ENCODE measurements at regions not wholly inside any gene's neighbourhood (a gene's known extent, or its start where the extent isn't known, plus 50 kb on each side); places are given as distances from the start of the nearest gene placed in this dataset.
A peak's percentile ranks its signal among the peaks of the same experiment; 100 is the strongest.

DNA sequence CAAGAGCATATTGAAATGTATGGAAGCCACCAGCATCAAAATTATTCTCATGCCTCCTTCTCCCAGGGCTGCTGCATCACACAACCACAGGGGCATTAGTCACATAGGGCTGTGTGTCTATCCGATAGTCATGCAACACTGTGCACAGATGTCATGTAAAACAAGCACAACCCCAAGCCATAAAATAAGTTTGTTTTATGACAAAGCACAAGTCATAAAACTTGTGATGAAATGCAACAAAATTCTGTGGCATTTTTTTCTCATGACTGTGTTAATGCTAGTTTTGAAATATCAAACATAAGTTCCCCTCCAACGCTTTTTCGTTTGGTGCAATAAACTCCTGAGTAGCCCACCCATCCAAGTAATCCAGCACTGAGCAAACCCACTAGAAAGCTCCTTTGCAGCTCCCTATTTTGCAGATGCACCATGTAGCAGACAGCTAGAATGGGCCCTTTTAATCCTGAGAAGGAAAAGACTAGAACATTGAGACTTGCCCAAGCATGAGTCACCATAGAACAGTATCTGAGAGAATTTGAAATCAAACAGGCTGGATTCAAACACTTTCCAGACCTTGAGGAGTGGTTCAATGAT is 93.3 kb upstream of the ZNF366 start:
- ATAC-seq (peak in 1 of 4 donors; percentile 30), DNase-seq (no peak)
- Histone ChIP-seq H3K27ac (peak overlapping the region in 1 of 12 donors; percentile 85), H3K4me3 (no peak overlapping the region), H3K36me3 (no peaks in the 10 kb centered on the region), H3K4me1 (peaks cover 0 to 46% (median 15%) of the 10 kb centered on the region in 12 donors), H3K27me3 (no peaks in the 10 kb centered on the region), H3K9me3 (peaks cover 0 to 12% (median 0%) of the 10 kb centered on the region in 12 donors)
- 83 to 89% (median 87%) methylated on average over 3 of the region's 3 CpGs for WGBS, 4 donors
- TF ChIP-seq CTCF (IDR thresholded peaks at IDR 0.05) (no peak), POLR2A (IDR thresholded peaks at IDR 0.05) (no peak)
- intact Hi-C loops (cut with DNase I), result no loop called here

GRCh38 chr5:72599519-72600370 is 92.5 kb upstream of the ZNF366 start:
- WGBS, 4 donors, result 79 to 88% (median 83%) methylated on average over 5 of the region's 5 CpGs
- peaks cover 0 to 46% (median 15%) of the 10 kb centered on the region in 12 donors for H3K4me1 ChIP-seq
- TF ChIP-seq CTCF (IDR thresholded peaks at IDR 0.05) (no peak), POLR2A (IDR thresholded peaks at IDR 0.05) (no peak)
- no peak for ATAC-seq
- no peaks in the 10 kb centered on the region for H3K36me3 ChIP-seq
- no peak for DNase-seq
- peak overlapping the region in 3 of 12 donors; percentile 20 to 85 (median 30) for H3K27ac ChIP-seq
- H3K4me3 ChIP-seq, result no peak overlapping the region
- no peaks in the 10 kb centered on the region for H3K27me3 ChIP-seq
- intact Hi-C loops (cut with DNase I), result no loop called here
- H3K9me3 ChIP-seq, result peaks cover 0 to 12% (median 0%) of the 10 kb centered on the region in 12 donors

- H3K36me3 ChIP-seq, result no peaks in the 10 kb centered on the region
- H3K27ac ChIP-seq, result peak overlapping the region in 1 of 12 donors; percentile 85
- WGBS, 4 donors, result 95 to 98% (median 96%) methylated on average over 2 of the region's 2 CpGs
- H3K9me3 ChIP-seq, result peaks cover 0 to 12% (median 0%) of the 10 kb centered on the region in 12 donors
- no peak overlapping the region for H3K4me3 ChIP-seq
- DNase-seq, result no peak
- no peaks in the 10 kb centered on the region for H3K27me3 ChIP-seq
- H3K4me1 ChIP-seq, result peaks cover 0 to 46% (median 15%) of the 10 kb centered on the region in 12 donors
- intact Hi-C loops (cut with DNase I), result no loop called here
- no peak for ATAC-seq
- no peak for TF ChIP-seq POLR2A (IDR thresholded peaks at IDR 0.05)
- no peak for TF ChIP-seq CTCF (IDR thresholded peaks at IDR 0.05)
Measured at GRCh38 chr5:72599065-72599433, 91.8 kb upstream of the ZNF366 start.

DNA sequence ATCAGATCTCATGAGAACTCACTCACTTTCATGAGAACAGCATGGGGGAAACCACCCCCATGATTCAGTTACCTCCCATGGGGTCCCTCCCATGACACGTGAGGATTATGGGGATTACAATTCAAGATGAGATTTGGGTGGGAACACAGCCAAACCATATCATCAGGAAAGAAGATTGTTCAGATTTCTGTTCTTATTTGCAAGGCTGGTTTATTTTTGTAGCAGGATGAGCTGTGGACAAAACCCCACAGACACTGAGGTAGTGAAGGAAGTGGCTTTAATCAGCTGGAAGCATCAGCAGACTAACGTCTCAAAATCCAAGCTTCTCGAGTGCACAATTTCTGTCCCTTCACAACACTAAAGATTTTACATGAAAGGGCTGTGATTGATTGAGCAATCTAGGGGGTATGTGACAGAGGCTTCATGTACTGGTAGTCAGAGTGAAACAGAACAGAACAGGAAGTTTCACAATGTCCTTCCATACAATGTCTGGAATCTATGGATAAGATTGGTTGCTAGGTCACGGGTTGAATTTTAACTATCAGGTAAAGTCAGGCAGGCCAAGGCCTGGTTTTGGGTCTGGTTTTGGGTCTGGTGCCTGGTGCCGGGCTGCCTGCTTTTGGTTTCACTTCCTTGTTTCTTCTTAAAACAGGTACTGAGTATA is 91.3 kb upstream of the ZNF366 start:
- no peak overlapping the region for H3K4me3 ChIP-seq
- H3K4me1 ChIP-seq, result peaks cover 0 to 46% (median 15%) of the 10 kb centered on the region in 12 donors
- ATAC-seq (no peak), DNase-seq (no peak)
- H3K27me3 ChIP-seq, result no peaks in the 10 kb centered on the region
- WGBS, 4 donors, result 65 to 69% (median 67%) methylated on average over 5 of the region's 5 CpGs
- intact Hi-C loops (cut with DNase I), result no loop called here
- H3K36me3 ChIP-seq, result no peaks in the 10 kb centered on the region
- no peak for TF ChIP-seq CTCF (IDR thresholded peaks at IDR 0.05)
- TF ChIP-seq POLR2A (IDR thresholded peaks at IDR 0.05), result no peak
- H3K27ac ChIP-seq, result peak overlapping the region in 3 of 12 donors; percentile 7 to 85 (median 49)
- H3K9me3 ChIP-seq, result peaks cover 0 to 12% (median 0%) of the 10 kb centered on the region in 12 donors
